DND-41 (cell line): ENCODE measurements at regions not wholly inside any gene's neighbourhood (a gene's known extent, or its start where the extent isn't known, plus 50 kb on each side); places are given as distances from the start of the nearest gene placed in this dataset.

Experiments
- ATAC-seq: fragments of 200-7000 bp; cut with Tn5 transposase; 3 replicates; pipeline ENCODE4 v1.9.1; 2021; ENCODE audit warnings: low read depth; ENCODE audit not compliant: insufficient read depth
- DNase-seq: peaks from one replicate; pipeline ENCODE4 v3.0.0-alpha.2; 2020
- H2AFZ ChIP-seq: 2 replicates; pipeline ENCODE4 v1.6.0; 2012; ENCODE audit warnings: low read depth, low read length
- H3K27ac ChIP-seq: 2 replicates; pipeline ENCODE4 v1.5.1; 2012; ENCODE audit warnings: low read length, inconsistent platforms
- H3K27me3 ChIP-seq: fragments of 200-600 bp; sonication (generic); 2 replicates; pipeline ENCODE4 v1.6.0; 2012; ENCODE audit warnings: low read length, mild to moderate bottlenecking, inconsistent platforms; ENCODE audit not compliant: insufficient read depth, poor library complexity
- H3K36me3 ChIP-seq: 2 replicates; pipeline ENCODE4 v1.5.1; 2012; ENCODE audit warnings: low read length, inconsistent platforms; ENCODE audit not compliant: insufficient read depth
- H3K4me1 ChIP-seq: 2 replicates; pipeline ENCODE4 v1.5.1; 2012; ENCODE audit warnings: mild to moderate bottlenecking, low read length; ENCODE audit not compliant: insufficient read depth
- H3K4me2 ChIP-seq: 2 replicates; pipeline ENCODE4 v1.6.0; 2012; ENCODE audit warnings: mild to moderate bottlenecking, moderate library complexity, low read length, inconsistent platforms; ENCODE audit not compliant: insufficient read depth
- H3K4me3 ChIP-seq, 2 experiments: fragments of 200-600 bp in 1 of 2; shearing (Covaris generic) in 1 of 2; 2 replicates each; pipeline ENCODE4 v1.5.1; 2012 to 2016; ENCODE audit warnings: inconsistent platforms in 2 of 2, low read length in 2 of 2, mild to moderate bottlenecking in 2 of 2, low read depth in 1 of 2, moderate library complexity in 1 of 2
- H3K79me2 ChIP-seq: 2 replicates; pipeline ENCODE4 v1.6.0; 2012; ENCODE audit warnings: low read length, inconsistent platforms; ENCODE audit not compliant: insufficient read depth
- H3K9ac ChIP-seq: 2 replicates; pipeline ENCODE4 v1.6.0; 2012; ENCODE audit warnings: low read depth, mild to moderate bottlenecking, inconsistent platforms, low read length, moderate library complexity
- H3K9me3 ChIP-seq: 2 replicates; pipeline ENCODE4 v1.5.1; 2012; ENCODE audit warnings: low read length, moderate library complexity, mild to moderate bottlenecking, inconsistent platforms; ENCODE audit not compliant: insufficient read depth, severe bottlenecking
- H4K20me1 ChIP-seq: 2 replicates; pipeline ENCODE4 v1.6.0; 2012; ENCODE audit warnings: low read length; ENCODE audit not compliant: insufficient read depth
- CTCF ChIP-seq: IDR thresholded peaks from 2 replicates; pipeline ENCODE4 v1.5.1; 2012; ENCODE audit warnings: borderline replicate concordance, low read length, moderate library complexity, mild to moderate bottlenecking; ENCODE audit not compliant: poor library complexity, severe bottlenecking; ENCODE audit errors: extremely low read depth
- EZH2 ChIP-seq: IDR thresholded peaks from 3 replicates; pipeline ENCODE4 v1.6.1; 2012; ENCODE audit warnings: borderline replicate concordance, low read depth, mild to moderate bottlenecking, moderate library complexity, low read length, inconsistent platforms; ENCODE audit not compliant: severe bottlenecking

- no peak overlapping the region for H3K9ac ChIP-seq
- H3K4me3 ChIP-seq, result no peak overlapping the region
- no peak overlapping the region for H2AFZ ChIP-seq
- no peaks in the 10 kb centered on the region for H3K27me3 ChIP-seq
- no peaks in the 10 kb centered on the region for H4K20me1 ChIP-seq
- TF ChIP-seq EZH2, result no peak
- no peak for TF ChIP-seq CTCF
- H3K9me3 ChIP-seq, result no peaks in the 10 kb centered on the region
- no peak for DNase-seq
- H3K36me3 ChIP-seq, result no peaks in the 10 kb centered on the region
- H3K4me2 ChIP-seq, result no peak overlapping the region
- no peak for ATAC-seq
- H3K4me1 ChIP-seq, result no peaks in the 10 kb centered on the region
- H3K79me2 ChIP-seq, result no peaks in the 10 kb centered on the region
- H3K27ac ChIP-seq, result no peak overlapping the region
Measured at GRCh38 chr2:223121283-223121682, 69.3 kb downstream of the KCNE4 start.

- no peaks in the 10 kb centered on the region for H3K4me1 ChIP-seq
- H3K27me3 ChIP-seq, result no peaks in the 10 kb centered on the region
- H3K4me2 ChIP-seq, result no peak overlapping the region
- no peak overlapping the region for H2AFZ ChIP-seq
- no peaks in the 10 kb centered on the region for H3K36me3 ChIP-seq
- no peak overlapping the region for H3K9ac ChIP-seq
- H3K4me3 ChIP-seq, result no peak overlapping the region
- no peaks in the 10 kb centered on the region for H3K9me3 ChIP-seq
- no peak for DNase-seq
- no peaks in the 10 kb centered on the region for H3K79me2 ChIP-seq
- H4K20me1 ChIP-seq, result no peaks in the 10 kb centered on the region
- TF ChIP-seq CTCF, result no peak
- TF ChIP-seq EZH2, result no peak
- H3K27ac ChIP-seq, result no peak overlapping the region
- no peak for ATAC-seq
Measured at GRCh38 chr2:223122781-223123180, 70.8 kb downstream of the KCNE4 start.

GRCh38 chr2:223123855-223124610 lies 72.0 kb downstream of the KCNE4 start:
- no peak for ATAC-seq
- TF ChIP-seq EZH2, result no peak
- no peak for TF ChIP-seq CTCF
- no peak overlapping the region for H2AFZ ChIP-seq
- no peaks in the 10 kb centered on the region for H3K9me3 ChIP-seq
- no peaks in the 10 kb centered on the region for H3K36me3 ChIP-seq
- H3K79me2 ChIP-seq, result no peaks in the 10 kb centered on the region
- H3K4me2 ChIP-seq, result no peak overlapping the region
- no peak overlapping the region for H3K9ac ChIP-seq
- H4K20me1 ChIP-seq, result no peaks in the 10 kb centered on the region
- no peak overlapping the region for H3K27ac ChIP-seq
- no peak for DNase-seq
- H3K27me3 ChIP-seq, result no peaks in the 10 kb centered on the region
- no peak overlapping the region for H3K4me3 ChIP-seq
- no peaks in the 10 kb centered on the region for H3K4me1 ChIP-seq
